Fibroblast of villous mesenchyme (primary cell): ENCODE measurements at regions not wholly inside any gene's neighbourhood (a gene's known extent, or its start where the extent isn't known, plus 50 kb on each side); places are given as distances from the start of the nearest gene placed in this dataset.

Experiments
- DNase-seq: peaks from one replicate; pipeline ENCODE4 v3.0.0-alpha.2; 2010; ENCODE audit warnings: low read depth
- H3K4me3 ChIP-seq: 2 replicates; pipeline ENCODE4 v1.5.1; 2011; ENCODE audit warnings: low read depth, mild to moderate bottlenecking, low read length
- CTCF ChIP-seq: IDR thresholded peaks from 2 replicates; pipeline ENCODE4 v1.5.1; 2012; ENCODE audit warnings: low read depth, mild to moderate bottlenecking, low read length; ENCODE audit not compliant: insufficient read depth

DNA sequence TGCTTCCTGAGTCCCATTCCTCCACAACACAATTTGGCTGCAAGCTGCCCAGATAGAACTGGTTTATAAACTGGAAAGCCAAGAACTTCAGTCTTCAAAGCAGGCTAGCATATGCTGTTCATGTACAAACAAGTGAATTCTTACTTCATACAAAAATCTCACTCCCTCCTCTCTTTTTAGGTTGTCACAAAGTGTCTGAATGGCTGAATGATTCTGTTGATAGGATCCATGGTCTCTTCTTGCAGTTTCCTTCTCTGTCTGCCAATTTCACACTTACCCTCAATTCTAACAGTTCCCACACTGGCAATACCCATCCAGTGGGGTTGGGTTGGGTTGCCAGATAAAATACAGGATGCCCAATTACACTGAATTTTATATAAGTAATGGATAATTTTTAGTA is 363.5 kb downstream of the DEPDC1B start:
- TF ChIP-seq CTCF, result no peak
- no peak for DNase-seq

DNA sequence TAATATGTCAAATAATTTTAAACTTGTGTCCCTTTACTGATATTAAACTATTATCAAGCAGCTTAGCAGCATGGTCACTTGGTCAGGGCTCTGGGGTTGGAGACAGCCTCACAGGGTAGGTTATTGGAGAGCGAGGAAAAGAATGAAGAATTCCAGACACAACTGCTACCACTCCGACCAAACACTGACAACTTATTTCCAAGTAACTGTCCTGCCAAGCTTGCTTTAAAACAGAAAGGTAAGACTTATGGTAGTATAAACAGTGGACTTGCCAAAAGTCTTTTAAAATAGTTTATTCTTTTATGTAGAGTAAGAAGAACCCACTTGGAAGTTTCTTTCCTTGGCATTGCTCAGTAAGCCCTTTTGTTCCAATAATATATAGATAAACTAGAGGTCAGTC is 364.1 kb downstream of the DEPDC1B start:
- no peak for DNase-seq
- H3K4me3 ChIP-seq, result no peak overlapping the region
- TF ChIP-seq CTCF, result no peak

More for the DNA sequence above, 363.5 kb downstream of the DEPDC1B start:
- H3K4me3 ChIP-seq, result no peak overlapping the region

DNA sequence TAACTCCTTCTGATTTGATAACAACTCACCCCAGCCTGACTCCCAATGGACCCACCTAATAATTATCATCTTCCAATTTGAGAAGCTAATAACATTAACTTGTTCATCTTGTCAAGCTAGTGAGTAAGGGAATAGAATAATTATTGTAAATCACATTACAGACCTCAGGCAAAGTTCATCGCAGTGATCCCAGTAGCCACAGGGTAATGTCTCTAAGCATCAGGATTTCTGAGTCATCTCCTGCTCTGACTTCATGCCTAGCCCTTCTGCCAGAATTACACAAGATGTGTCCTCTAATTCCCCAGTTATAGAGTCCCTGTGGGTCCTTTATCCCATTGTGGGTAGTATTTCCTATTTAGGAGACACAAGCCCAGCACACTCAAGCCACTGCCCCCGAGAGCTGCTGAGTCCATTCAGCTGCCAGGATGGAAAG is 365.7 kb downstream of the DEPDC1B start:
- no peak for TF ChIP-seq CTCF
- DNase-seq, result peak; percentile 65
- H3K4me3 ChIP-seq, result no peak overlapping the region

DNA sequence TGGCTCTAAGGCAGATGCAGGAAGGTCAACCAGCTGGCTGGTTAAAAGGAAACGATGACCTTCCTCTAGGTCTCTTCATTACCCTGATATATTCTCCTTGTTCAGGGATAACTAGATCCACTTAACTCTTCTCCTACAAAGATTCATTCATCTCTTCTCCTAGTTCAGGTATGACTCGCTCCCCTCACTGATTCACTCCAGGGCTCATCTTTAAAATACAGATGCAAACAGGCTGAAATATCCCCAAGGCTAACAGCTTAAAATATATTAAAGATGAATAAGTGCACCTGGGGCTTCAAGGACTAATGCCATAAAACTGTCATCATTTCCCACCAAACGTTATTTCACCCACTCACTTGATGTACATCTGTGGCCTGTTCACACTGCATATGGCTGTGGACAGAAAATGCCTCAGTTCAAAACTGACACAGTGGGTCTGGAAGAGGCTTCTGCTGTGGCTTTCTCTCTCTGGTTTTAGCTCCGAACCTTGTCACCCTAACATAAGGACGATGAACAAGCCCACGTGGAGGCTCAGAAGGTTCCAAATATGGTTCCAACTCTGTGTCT is 366.9 kb downstream of the DEPDC1B start:
- TF ChIP-seq CTCF, result no peak
- DNase-seq, result no peak
- H3K4me3 ChIP-seq, result no peak overlapping the region

GRCh38 chr5:60332244-60333004 is 367.5 kb downstream of the DEPDC1B start:
- H3K4me3 ChIP-seq, result no peak overlapping the region
- peak; percentile 12 for DNase-seq
- TF ChIP-seq CTCF, result no peak

- TF ChIP-seq CTCF, result no peak
- no peak for DNase-seq
- no peak overlapping the region for H3K4me3 ChIP-seq
Measured at GRCh38 chr5:60330236-60330635, 369.7 kb downstream of the DEPDC1B start.
